Activated CD8-positive, alpha-beta memory T cell treated with anti-CD3 and anti-CD28 coated beads for 48 hours (primary cell): ENCODE measurements at regions not wholly inside any gene's neighbourhood (a gene's known extent, or its start where the extent isn't known, plus 50 kb on each side); places are given as distances from the start of the nearest gene placed in this dataset.
"Not testable (repeated sequence)": the region's sequence is repeated elsewhere in the genome, so short reads cannot be mapped to it uniquely, and the experiment has no call there.

Source experiments
- DNase-seq, 3 experiments: peaks; one replicate each; pipeline ENCODE4 v3.0.0-alpha.2; 2020; ENCODE audit warnings: low read depth in 2 of 3, low spot score in 2 of 3

- DNase-seq, result no peak
These were observed 96.5 kb upstream of the LMCD1 start for GRCh38 chr3:8405144-8405543.

GRCh38 chr3:8406479-8406878, 95.1 kb upstream of the LMCD1 start:
- no peak for DNase-seq

GRCh38 chr3:8413337-8413926, 88.2 kb upstream of the LMCD1 start:
- DNase-seq, result no peak

- DNase-seq, result no peak
These were observed 84.7 kb upstream of the LMCD1 start for GRCh38 chr3:8416965-8417364.

- no peak for DNase-seq
These were observed 81.0 kb upstream of the LMCD1 start for GRCh38 chr3:8420612-8421011.

GRCh38 chr3:8421267-8421666, 80.4 kb upstream of the LMCD1 start:
- no peak for DNase-seq

GRCh38 chr3:8421711-8422110, 79.9 kb upstream of the LMCD1 start:
- no peak for DNase-seq

- no peak for DNase-seq
These were observed 78.3 kb upstream of the LMCD1 start for GRCh38 chr3:8423307-8423706.

GRCh38 chr3:8424281-8424680, 77.3 kb upstream of the LMCD1 start:
- DNase-seq, result no peak

GRCh38 chr3:8436661-8437287, 64.8 kb upstream of the LMCD1 start:
- DNase-seq, result no peak

- no peak for DNase-seq
These were observed 63.0 kb upstream of the LMCD1 start for GRCh38 chr3:8438507-8439079.

GRCh38 chr3:8440142-8440541, 61.5 kb upstream of the LMCD1 start:
- not testable (repeated sequence) for DNase-seq

GRCh38 chr3:8441969-8442559, 59.6 kb upstream of the LMCD1 start:
- DNase-seq, result no peak

- DNase-seq, result no peak
These were observed 58.5 kb upstream of the LMCD1 start for GRCh38 chr3:8442993-8443650.

- DNase-seq, result no peak
These were observed 57.5 kb upstream of the LMCD1 start for GRCh38 chr3:8443829-8444791.

GRCh38 chr3:8444883-8445282, 56.7 kb upstream of the LMCD1 start:
- DNase-seq, result no peak

- DNase-seq, result no peak
These were observed 55.8 kb upstream of the LMCD1 start for GRCh38 chr3:8445861-8446260.

- no peak for DNase-seq
These were observed 54.8 kb upstream of the LMCD1 start for GRCh38 chr3:8446845-8447244.

GRCh38 chr3:8450618-8451017, 51.0 kb upstream of the LMCD1 start:
- no peak for DNase-seq

- no peak for DNase-seq
These were observed 49.9 kb upstream of the LMCD1 start for GRCh38 chr3:8451696-8452095.
